Embryonic facial prominence (tissue), 1 donor: ENCODE measurements at regions not wholly inside any gene's neighbourhood (a gene's known extent, or its start where the extent isn't known, plus 50 kb on each side); places are given as distances from the start of the nearest gene placed in this dataset.

Experiments
- DNase-seq: peaks from one replicate; pipeline ENCODE4 v3.0.0-alpha.2; 2016; ENCODE audit errors: extremely low spot score

DNA sequence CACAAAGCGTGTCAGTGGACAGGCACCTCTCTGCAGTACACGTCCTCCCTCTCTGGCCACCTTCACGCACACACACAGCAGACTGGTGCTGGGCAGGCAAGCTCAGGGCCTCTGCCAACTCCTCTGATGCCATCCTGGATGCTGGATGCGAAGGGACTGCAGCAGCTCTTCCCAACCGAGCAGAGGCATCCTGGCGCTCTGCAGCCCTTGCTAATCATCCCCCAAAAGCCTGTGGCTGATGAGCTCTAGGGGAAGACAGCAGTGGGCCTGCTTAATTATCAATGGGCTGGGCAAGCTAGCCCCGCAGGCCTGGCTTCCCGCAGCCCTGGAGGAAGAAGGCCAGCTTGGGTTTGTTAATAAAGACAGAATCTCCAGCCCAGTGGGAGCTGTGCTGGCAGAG is 71.3 kb upstream of the TEX51 start:
- DNase-seq = no peak

DNA sequence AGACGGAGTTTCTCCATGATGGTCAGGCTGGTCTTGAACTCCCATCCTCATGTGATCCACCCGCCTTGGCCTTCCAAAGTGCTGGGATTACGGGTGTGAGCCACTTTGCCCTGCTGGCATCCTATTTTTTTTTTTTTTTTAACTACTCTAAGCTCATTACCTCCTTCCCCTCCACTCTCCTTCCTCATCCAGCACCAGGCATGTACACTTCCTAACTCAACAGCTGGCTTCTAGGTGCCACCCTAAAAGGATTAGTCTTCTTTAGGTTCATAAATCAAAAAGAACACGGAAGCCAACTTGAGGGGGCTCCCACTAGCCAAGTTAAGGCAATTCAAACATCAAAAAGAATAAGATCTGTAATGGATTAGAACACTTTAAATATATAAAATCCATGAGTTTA is 70.6 kb upstream of the TEX51 start:
- DNase-seq = no peak

DNA sequence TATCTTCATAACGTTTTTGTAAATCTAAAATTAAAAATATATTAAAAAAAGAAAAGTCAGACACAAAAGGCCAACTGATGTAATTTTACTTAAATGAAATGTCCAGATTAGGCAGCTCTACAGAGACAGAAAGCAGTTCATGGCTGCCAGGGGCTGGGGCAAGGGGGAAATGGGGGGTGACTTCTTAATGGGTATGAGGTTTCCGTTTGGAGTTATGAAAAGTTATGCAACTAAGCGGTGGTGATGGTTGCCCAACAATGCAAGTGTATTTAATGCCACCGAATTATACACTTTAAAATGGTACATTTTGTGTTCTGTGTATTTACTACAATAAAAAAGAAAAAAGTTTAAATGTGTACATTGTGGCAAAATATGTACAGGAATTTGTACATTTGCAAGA is 70.2 kb upstream of the TEX51 start:
- no peak for DNase-seq

DNA sequence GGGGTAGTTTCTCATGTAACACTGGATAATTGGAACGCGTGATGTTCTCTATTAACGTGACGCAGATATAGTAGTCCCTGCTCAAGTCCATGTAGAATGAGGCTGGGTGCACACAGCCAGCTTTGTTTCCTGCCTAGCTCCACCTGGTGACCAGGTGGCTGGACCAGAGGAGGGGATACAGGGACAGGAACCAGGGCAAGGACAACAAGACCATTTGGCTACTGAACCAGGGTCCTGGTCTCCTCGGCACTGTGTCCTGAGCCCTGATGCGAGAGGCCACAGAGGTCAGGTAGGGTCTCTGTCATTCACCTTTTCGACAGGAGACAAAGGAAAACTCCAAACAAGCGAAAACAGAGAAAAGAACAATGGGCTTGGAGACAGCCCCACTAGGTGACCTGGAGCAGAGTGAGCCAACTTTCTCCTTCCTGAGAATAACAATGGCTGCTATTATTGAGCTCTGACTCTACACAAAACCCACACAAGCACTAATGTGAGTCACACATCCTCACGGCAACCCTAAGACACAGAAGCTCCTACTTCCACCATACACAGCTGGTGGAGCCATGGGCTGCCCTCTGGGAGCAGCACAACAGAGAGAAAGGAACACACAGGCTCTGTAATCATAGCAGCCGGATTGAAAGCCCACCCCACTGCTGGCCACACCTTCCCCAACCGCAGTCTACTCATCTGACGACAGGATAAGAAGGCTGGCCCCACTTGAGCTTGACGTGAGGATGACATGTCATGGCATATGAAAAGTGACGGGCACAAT is 67.3 kb upstream of the TEX51 start:
- DNase-seq = no peak

DNA sequence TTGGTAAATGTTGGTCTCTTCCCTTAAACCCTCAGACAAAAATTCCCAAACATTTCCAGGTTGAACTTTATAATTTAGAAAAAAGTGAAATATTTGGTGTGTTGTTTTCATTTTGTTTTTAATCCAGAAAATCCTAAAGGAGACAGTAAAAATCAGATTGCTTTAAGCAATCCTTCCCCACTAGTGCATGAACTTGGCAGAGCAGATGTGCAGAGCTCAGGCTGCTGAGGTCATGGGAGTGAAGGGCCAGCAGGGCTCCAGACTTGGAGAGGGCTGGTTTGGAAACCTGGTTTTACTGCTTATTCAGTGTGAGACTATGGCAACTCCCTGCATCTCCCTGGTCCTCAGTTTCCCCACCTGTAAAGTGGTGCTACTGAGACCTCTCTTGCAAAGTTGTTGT is 66.7 kb upstream of the TEX51 start:
- DNase-seq = no peak

DNA sequence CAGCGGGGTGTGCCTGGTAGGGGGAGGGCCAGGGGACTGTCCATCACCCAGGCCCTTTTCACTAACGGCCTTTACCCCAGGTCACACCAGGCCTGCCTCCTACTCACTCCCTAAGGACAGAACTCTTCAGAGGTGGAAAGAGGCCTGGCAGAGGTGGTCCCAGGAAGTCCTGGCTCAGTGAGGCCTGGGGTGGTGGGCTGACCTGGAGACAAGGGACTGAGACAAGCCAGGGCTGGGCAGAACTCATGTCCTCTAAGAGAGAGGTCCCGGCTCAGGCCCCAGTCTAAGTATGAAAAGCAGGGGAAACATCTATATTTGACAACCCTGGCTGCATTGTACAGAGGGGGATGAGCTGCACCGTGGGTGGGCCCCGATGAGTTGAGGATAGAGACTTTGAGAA is 65.9 kb upstream of the TEX51 start:
- no peak for DNase-seq

DNA sequence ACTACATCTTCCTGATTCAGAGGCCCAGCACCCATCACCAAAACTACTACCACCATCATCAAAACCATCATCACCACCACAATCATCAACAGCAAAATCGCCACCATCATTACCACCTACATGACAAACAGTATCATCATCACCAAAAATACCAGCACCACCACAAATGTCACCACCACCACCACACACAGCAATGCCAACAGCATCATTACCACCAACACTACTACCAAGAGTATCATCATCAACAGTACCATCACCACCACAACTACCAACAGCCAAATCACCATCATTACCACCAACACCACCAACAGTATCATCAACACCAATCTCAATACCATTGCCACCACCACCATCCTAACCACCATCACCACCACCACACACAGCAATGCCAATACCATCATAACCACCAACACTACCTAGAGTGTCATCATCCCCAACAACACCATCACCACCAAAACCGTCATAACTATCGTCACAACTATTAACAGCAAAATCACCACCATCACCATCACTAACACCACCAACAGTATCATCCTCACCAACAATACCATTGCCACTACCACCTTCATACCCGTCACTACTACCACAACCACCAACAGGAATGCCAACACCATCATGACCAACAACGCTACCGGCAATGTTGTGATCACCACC is 64.6 kb upstream of the TEX51 start:
- DNase-seq = no peak

DNA sequence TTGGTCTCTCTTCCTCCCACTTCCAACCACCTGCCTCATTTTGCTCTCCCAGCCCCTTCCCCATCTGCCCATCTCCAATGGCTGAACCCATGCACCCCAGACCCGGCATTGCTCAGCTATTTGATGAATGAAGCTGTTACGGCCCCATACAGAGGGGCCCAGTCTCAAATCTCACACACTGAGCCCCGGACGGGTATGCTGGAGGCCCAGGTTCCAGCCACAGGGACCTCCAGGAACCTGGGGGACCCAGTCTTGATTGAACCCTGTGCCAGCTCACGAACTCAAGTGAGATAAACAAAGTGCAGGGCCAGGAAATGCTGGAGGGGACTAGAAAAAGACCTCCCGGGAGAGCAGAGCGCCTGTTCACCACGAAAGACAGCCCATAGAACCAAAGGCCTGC is 63.4 kb upstream of the TEX51 start:
- DNase-seq = no peak

DNA sequence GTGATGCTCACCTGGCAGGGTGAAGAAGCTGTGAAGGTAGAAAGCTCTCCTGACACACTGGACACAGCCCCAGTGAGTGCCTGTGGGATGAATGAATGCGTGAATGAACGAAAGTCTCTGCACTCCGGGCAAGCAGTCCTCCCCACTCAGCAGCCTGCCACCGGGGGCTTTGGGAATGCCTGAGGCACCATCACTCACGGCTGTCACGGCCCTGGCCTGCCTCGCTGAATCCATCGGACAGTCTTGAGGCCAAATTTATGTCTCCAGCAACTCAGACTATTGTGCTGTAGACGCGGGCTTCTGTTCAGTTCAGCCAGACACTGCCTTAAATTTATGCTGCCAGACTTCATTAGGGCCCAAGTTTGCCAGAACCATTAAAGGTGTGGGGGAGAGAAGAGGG is 62.9 kb upstream of the TEX51 start:
- DNase-seq = no peak

DNA sequence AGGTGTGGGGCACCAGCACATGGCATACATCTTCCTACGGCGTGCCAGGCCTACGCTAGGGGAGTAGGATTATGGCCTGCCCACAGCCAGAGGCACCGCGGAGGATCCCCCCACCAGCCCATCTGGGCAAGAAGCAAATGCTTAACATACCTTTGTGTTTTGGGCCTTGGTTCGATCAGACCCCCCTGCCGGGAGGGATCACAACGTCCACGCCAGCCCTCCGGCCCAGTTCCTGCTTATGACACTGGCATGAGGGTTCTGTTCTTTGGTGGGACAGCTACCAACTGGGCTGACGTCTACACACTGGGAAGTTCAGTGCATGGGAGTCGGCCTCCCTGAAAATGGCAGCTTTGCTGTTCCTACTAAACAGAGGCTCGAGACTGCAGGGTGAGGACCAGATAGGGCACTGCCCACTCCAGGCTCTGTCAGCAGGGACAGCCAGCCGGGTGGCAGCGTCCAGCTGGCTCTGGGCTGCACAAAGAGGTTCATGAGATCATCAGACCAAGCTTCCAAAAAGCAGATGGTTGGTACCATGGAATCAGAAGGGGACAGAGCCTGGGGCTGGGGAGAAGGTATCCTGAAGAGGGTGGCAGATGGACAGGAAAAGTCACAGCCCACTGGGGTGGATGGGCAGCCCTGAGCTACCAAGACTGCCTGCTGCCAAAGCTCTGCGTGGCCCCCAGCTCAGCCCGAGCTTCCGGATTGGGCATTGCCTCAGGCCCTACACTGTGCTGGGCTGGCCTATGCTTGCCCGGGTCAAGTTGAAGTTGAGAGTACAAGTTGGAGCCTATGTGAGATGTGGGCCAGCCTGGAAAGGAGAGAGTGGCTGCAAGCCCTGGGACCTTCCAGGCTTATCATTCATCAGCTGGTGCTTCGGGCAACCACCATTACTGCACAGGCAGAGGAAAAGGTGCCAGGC is 61.7 kb upstream of the TEX51 start:
- DNase-seq = no peak

DNA sequence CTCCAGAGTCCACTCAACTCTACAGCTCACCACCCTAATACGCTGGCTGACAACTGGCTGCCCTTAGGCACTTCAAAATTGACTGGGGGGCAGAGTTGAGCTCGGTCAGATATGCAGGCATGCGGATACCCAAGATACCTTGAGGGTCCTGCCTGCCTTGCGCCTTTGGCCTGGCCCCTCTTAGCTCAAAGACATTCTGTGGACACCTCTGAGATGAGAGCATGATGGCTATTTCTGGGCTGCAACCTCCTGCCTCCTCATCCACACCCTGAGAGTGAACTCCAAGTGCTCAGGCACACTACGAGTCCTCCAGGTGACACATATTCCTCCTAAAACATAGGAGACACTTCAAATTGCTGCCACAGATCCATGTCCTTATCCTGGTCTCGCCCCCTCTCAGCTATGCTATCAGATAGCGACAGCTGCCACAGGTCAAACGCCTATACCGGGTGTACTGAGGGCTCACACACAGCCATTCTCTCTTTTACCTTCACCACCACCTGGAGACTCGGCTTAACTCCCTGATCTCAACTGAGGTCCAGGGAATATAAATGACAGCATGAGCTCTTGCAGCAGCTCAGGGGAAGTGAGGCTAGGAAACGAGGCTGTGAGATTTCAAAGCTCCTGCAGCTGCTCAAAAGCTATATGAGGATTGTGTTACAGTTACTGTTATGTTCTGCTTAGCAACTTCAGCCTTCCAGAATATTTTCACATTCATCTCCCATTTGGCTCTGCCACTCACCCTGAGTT is 60.5 kb upstream of the TEX51 start:
- DNase-seq = no peak

DNA sequence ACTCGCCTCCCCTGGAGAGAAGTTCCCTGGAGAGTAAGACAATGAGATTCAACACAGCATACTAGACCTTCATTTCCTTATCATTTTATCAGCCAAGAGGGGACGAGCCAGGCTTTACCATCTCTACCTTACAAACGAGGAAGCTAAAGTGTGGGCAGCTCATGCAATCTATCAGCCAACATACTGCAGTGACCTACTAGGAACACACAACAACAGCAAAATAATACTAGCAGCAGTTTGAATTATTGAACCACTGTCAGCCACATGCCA is 60.0 kb upstream of the TEX51 start:
- DNase-seq = no peak

DNA sequence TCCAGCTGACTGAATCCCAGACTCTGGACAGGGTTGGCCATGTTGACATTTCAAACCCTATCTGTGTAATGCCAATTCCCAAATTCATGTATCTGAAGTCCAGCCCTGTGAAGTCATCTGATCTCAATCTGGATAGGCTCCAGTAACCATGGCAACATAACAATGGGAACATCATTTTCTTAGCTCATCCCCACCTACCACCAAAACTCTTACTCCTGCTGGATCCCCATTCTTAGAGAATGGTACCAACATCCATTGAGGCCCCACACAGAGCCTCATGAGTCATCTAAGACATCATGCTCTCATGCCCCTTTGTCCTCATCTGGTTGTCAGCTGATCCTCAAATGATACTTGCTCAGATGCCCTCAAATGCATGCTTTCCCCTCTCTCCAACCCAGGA is 58.9 kb upstream of the TEX51 start:
- no peak for DNase-seq

DNA sequence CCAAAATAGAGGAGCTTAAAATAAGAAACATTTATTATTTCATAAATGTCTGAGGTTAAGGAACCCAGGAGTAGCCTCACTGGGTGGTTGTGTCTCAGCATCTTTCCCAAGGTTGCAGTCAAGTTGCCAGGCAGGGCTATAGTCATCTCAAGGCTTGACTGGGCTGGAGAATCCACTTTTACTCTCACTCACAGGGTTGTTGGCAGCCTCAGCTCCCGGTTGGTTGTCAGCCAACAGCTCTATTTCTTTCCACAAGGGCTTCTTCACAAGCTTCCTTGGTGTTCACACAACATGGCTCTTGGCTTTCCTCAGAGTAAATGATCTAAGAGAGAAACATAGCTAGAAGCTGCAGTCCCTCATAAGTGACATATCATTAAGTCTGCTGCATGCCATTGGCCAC is 55.6 kb upstream of the TEX51 start:
- DNase-seq = no peak

DNA sequence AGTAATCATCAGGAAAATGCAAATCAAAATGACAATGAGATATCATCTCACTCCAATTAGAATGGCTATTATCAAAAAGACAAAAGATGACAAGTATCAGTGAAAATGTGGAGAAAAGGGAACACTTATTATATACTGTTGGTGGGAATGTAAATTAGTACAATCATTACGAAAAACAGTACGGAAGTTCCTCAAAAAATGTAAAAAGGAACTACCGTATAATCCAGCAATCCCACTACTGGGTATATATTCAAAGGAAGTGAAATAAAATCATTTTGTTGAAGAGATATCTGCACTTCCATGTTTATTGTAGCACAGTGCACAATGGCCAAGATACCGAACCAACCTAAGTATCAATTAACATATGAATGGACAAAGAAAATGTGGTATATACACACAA is 52.4 kb upstream of the TEX51 start:
- DNase-seq = no peak
